IMR-90 (cell line): ENCODE measurements at regions not wholly inside any gene's neighbourhood (a gene's known extent, or its start where the extent isn't known, plus 50 kb on each side); places are given as distances from the start of the nearest gene placed in this dataset.

Source experiments
- ATAC-seq: fragments of 200-7000 bp; cut with Tn5 transposase; 2 replicates; pipeline ENCODE4 v1.9.1; 2020; ENCODE audit warnings: low read depth, mild to moderate bottlenecking, moderate library complexity
- BruUV-seq: library from RNA; stranded (reverse); fragments of 400-500 nt; replicated peaks from 2 replicates; lab custom pipeline; 2021; lab: Mats Ljungman, UMichigan
- CTCF ChIA-PET: fragments of 300-600 bp; formaldehyde crosslinking; extraction: SDS; loops from one replicate; lab custom pipeline; 2021; ENCODE audit warnings: antibody characterized with exemption; lab: Yijun Ruan, JAX
- POLR2A ChIA-PET: fragments of 300-600 bp; sonication (Branson Sonifier 250); formaldehyde crosslinking; loops from one replicate; lab custom pipeline; 2022; ENCODE audit warnings: antibody characterized with exemption; ENCODE audit not compliant: unreplicated experiment; lab: Charles Lee
- DNase-seq: peaks from one replicate; pipeline ENCODE4 v3.0.0; 2013
- H2AFZ ChIP-seq: replicated peaks from 2 replicates; pipeline ENCODE3; 2013; ENCODE audit warnings: low read length, mild to moderate bottlenecking; ENCODE audit not compliant: poor library complexity
- H2AK5ac ChIP-seq: 2 replicates; pipeline ENCODE4 v1.6.1; 2013; ENCODE audit warnings: low read depth, low read length, inconsistent platforms
- H2AK9ac ChIP-seq: replicated peaks from 2 replicates; pipeline ENCODE3; 2013; ENCODE audit warnings: mild to moderate bottlenecking, low read depth, low read length, moderate library complexity; ENCODE audit not compliant: poor library complexity
- H2BK120ac ChIP-seq: 2 replicates; pipeline ENCODE4 v1.6.1; 2013; ENCODE audit warnings: low read depth, low read length, inconsistent platforms
- H2BK15ac ChIP-seq: 3 replicates; pipeline ENCODE4 v1.6.1; 2013; ENCODE audit warnings: low read depth, low read length, inconsistent platforms
- H2BK20ac ChIP-seq: 2 replicates; pipeline ENCODE4 v1.6.1; 2013; ENCODE audit warnings: low read depth, mild to moderate bottlenecking, inconsistent platforms, low read length, moderate library complexity
- H2BK5ac ChIP-seq: 2 replicates; pipeline ENCODE4 v1.6.1; 2013; ENCODE audit warnings: mild to moderate bottlenecking, low read depth, low read length, inconsistent platforms; ENCODE audit not compliant: poor library complexity, severe bottlenecking
- H3K14ac ChIP-seq: replicated peaks from 2 replicates; pipeline ENCODE4 v1.6.1; 2013; ENCODE audit warnings: low read depth, low read length, inconsistent platforms
- H3K18ac ChIP-seq: 2 replicates; pipeline ENCODE4 v1.6.1; 2013; ENCODE audit warnings: low read depth, low read length, control low read depth
- H3K23ac ChIP-seq: 2 replicates; pipeline ENCODE4 v1.6.1; 2013; ENCODE audit warnings: low read depth, low read length, inconsistent platforms
- H3K27ac ChIP-seq: 2 replicates; pipeline ENCODE4 v1.5.1; 2013; ENCODE audit warnings: mild to moderate bottlenecking, control low read depth, low read length; ENCODE audit not compliant: insufficient read depth
- H3K27me3 ChIP-seq: 2 replicates; pipeline ENCODE4 v1.6.1; 2013; ENCODE audit warnings: low read length; ENCODE audit not compliant: control insufficient read depth, insufficient read depth
- H3K36me3 ChIP-seq: 2 replicates; pipeline ENCODE4 v1.6.1; 2013; ENCODE audit warnings: low read length, mixed read lengths; ENCODE audit not compliant: control insufficient read depth, insufficient read depth
- H3K4ac ChIP-seq: 2 replicates; pipeline ENCODE4 v1.6.1; 2013; ENCODE audit warnings: low read depth, low read length, inconsistent platforms
- H3K4me1 ChIP-seq: 2 replicates; pipeline ENCODE4 v1.6.1; 2013; ENCODE audit warnings: low read length, mixed read lengths; ENCODE audit not compliant: control insufficient read depth, insufficient read depth
- H3K4me2 ChIP-seq: 2 replicates; pipeline ENCODE4 v1.6.1; 2013; ENCODE audit warnings: low read depth, mild to moderate bottlenecking, control low read depth, low read length, moderate library complexity
- H3K4me3 ChIP-seq: 2 replicates; pipeline ENCODE4 v1.5.1; 2013; ENCODE audit warnings: low read depth, mild to moderate bottlenecking, control low read depth, low read length, moderate library complexity; ENCODE audit not compliant: insufficient read depth
- H3K56ac ChIP-seq: 2 replicates; pipeline ENCODE4 v1.6.1; 2013; ENCODE audit warnings: low read length, inconsistent platforms; ENCODE audit not compliant: insufficient read depth; ENCODE audit errors: extremely low read depth
- H3K79me1 ChIP-seq, 2 experiments: 2 replicates each; pipeline ENCODE4 v1.6.1; 2013; ENCODE audit warnings: low read length in 2 of 2, inconsistent platforms in 1 of 2, low read depth in 1 of 2
- H3K9ac ChIP-seq: 2 replicates; pipeline ENCODE4 v1.6.1; 2013; ENCODE audit warnings: low read depth, low read length, control low read depth
- H3K9me1 ChIP-seq: 2 replicates; pipeline ENCODE4 v1.6.1; 2013; ENCODE audit warnings: low read length, inconsistent platforms; ENCODE audit not compliant: insufficient read depth
- H3K9me3 ChIP-seq: 2 replicates; pipeline ENCODE4 v1.6.1; 2013; ENCODE audit warnings: low read length; ENCODE audit not compliant: control insufficient read depth, insufficient read depth
- H4K20me1 ChIP-seq: 2 replicates; pipeline ENCODE4 v1.6.1; 2013; ENCODE audit warnings: low read length, inconsistent platforms; ENCODE audit not compliant: insufficient read depth
- H4K5ac ChIP-seq: 2 replicates; pipeline ENCODE4 v1.6.1; 2013; ENCODE audit warnings: mild to moderate bottlenecking, low read depth, low read length, control low read depth
- H4K8ac ChIP-seq, 2 experiments: 2 replicates each; pipeline ENCODE4 v1.6.1; 2013; ENCODE audit warnings: low read depth in 2 of 2, low read length in 2 of 2, control low read depth in 1 of 2, inconsistent platforms in 1 of 2
- H4K91ac ChIP-seq: 2 replicates; pipeline ENCODE4 v1.6.1; 2013; ENCODE audit warnings: low read depth, low read length, inconsistent platforms; ENCODE audit not compliant: insufficient read depth
- CHD1 ChIP-seq: IDR thresholded peaks from 2 replicates; pipeline ENCODE4 v1.6.1; 2012; ENCODE audit warnings: low read depth, low read length, improper control_type of control experiment
- FOS ChIP-seq: fragments of 150-350 bp; IDR thresholded peaks from 2 replicates; pipeline ENCODE4 v1.6.1; 2016; ENCODE audit warnings: low read depth, low read length
- MAFK ChIP-seq: IDR thresholded peaks from 2 replicates; pipeline ENCODE4 v1.6.1; 2012; ENCODE audit warnings: low read depth, low read length, improper control_type of control experiment
- POLR2A ChIP-seq: IDR thresholded peaks from 2 replicates; pipeline ENCODE4 v1.6.1; 2012; ENCODE audit warnings: mild to moderate bottlenecking, low read depth, low read length
- RCOR1 ChIP-seq: IDR thresholded peaks from 2 replicates; pipeline ENCODE4 v1.6.1; 2012; ENCODE audit warnings: mild to moderate bottlenecking, low read length, improper control_type of control experiment; ENCODE audit not compliant: insufficient replicate concordance
- dilution Hi-C: fragments of 300-500 bp; cut with HindIII; formaldehyde crosslinking; loops from one replicate; pipeline ENCODE4 v1.14.3; 2018; ENCODE audit warnings: low sequenced_read_pairs; ENCODE audit not compliant: unreplicated experiment
- in situ Hi-C: fragments of 300-500 bp; cut with MboI; formaldehyde crosslinking; loops from 3 replicates; pipeline ENCODE4 v1.14.3; 2019; ENCODE audit warnings: low sequenced_read_pairs, inconsistent platforms, mixed read lengths
- intact Hi-C: fragments of 100-400 bp; cut with micrococcal nuclease; formaldehyde crosslinking; loops from 2 replicates; pipeline ENCODE4 v1.10.0; 2022

DNA sequence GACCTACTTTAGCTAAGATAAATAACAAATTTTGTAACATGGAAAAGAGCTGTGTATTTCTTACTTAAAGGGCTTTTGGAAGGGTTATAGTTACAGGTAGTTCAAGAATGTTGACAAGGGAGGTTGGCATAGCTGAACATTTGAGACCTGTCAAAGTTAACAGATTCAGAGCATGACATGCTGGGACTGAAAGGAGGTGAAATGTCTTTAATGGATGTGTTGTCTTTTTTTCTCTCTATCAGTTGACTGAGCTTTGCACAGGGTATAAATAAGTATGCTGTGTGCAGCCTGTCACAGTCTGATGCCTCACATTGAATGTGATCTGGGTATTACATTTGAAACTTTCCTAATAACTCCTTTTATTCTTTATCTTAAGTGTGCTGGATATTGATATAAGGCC, 411.9 kb upstream of the ZP4 start:
- Histone ChIP-seq H3K4me3 (no peak overlapping the region), H3K27ac (no peak overlapping the region), H3K4me1 (no peaks in the 10 kb centered on the region), H2AFZ (no peak overlapping the region), H4K20me1 (no peaks in the 10 kb centered on the region), H3K9me1 (no peaks in the 10 kb centered on the region), H4K5ac (no peak overlapping the region), H3K4me2 (no peak overlapping the region), H3K9ac (no peak overlapping the region), H3K18ac (no peak overlapping the region), H2AK5ac (no peak overlapping the region), H2BK5ac (no peak overlapping the region), H3K9me3 (peaks cover 13% of the 10 kb centered on the region), H3K4ac (no peak overlapping the region), H3K56ac (no peak overlapping the region), H3K14ac (no peak overlapping the region), H4K91ac (no peak overlapping the region), H4K8ac (no peak overlapping the region), H3K23ac (no peak overlapping the region), H2BK20ac (no peak overlapping the region), H2BK120ac (no peak overlapping the region), H3K36me3 (no peaks in the 10 kb centered on the region), H3K79me1 (no peaks in the 10 kb centered on the region), H3K27me3 (no peaks in the 10 kb centered on the region), H2BK15ac (no peak overlapping the region), H2AK9ac (no peak overlapping the region)
- ChIA-PET POLR2A (no interaction called here), CTCF (no interaction called here)
- dilution Hi-C loops: no loop called here
- BruUV-seq: no TSS peak
- ATAC-seq (no peak), DNase-seq (no peak)
- in situ Hi-C loops: no loop called here
- TF ChIP-seq CHD1 (no peak), FOS (no peak), POLR2A (no peak), RCOR1 (no peak), MAFK (no peak)
- intact Hi-C loops: no loop called here
